Fibroblast of lung (primary cell): ENCODE measurements at regions not wholly inside any gene's neighbourhood (a gene's known extent, or its start where the extent isn't known, plus 50 kb on each side); places are given as distances from the start of the nearest gene placed in this dataset.

Experiments used
- DNase-seq, 2 donors: peaks; one replicate each; pipeline versions ENCODE4 v3.0.0 to v3.0.0-alpha.2; 2010; ENCODE audit warnings: low read depth in 2 of 2
- H2AFZ ChIP-seq: 2 replicates; pipeline ENCODE4 v1.5.1; 2012; ENCODE audit warnings: low read length, control low read depth, inconsistent platforms
- H3K27ac ChIP-seq: 2 replicates; pipeline ENCODE4 v1.5.1; 2011; ENCODE audit warnings: low read length, control low read depth; ENCODE audit not compliant: insufficient read depth
- H3K27me3 ChIP-seq: 2 replicates; pipeline ENCODE4 v1.5.1; 2011; ENCODE audit warnings: mild to moderate bottlenecking, low read length; ENCODE audit not compliant: control insufficient read depth, insufficient read depth
- H3K36me3 ChIP-seq: 2 replicates; pipeline ENCODE4 v1.5.1; 2011; ENCODE audit warnings: low read length; ENCODE audit not compliant: control insufficient read depth, insufficient read depth
- H3K4me1 ChIP-seq: 2 replicates; pipeline ENCODE4 v1.5.1; 2011; ENCODE audit warnings: low read length; ENCODE audit not compliant: control insufficient read depth, insufficient read depth; ENCODE audit errors: extremely low read depth
- H3K4me2 ChIP-seq: 2 replicates; pipeline ENCODE4 v1.5.1; 2011; ENCODE audit warnings: low read length, control low read depth; ENCODE audit not compliant: insufficient read depth; ENCODE audit errors: extremely low read depth
- H3K4me3 ChIP-seq, 4 experiments: fragments of 200-600 bp in 1 of 4; sonication (generic) in 1 of 4; replicated peaks in 1 of 4; 2 replicates each; pipeline ENCODE4 v1.5.1; 2011 to 2016; ENCODE audit warnings: low read length in 4 of 4, low read depth in 3 of 4, mild to moderate bottlenecking in 3 of 4, control low read depth in 2 of 4, inconsistent platforms in 1 of 4, mixed read lengths in 1 of 4; ENCODE audit not compliant: insufficient read depth in 1 of 4; ENCODE audit errors: control extremely low read depth in 1 of 4
- H3K79me2 ChIP-seq: 2 replicates; pipeline ENCODE4 v1.5.1; 2012; ENCODE audit warnings: mild to moderate bottlenecking, low read length, inconsistent platforms; ENCODE audit not compliant: control insufficient read depth, insufficient read depth
- H3K9ac ChIP-seq: 2 replicates; pipeline ENCODE4 v1.5.1; 2011; ENCODE audit warnings: mild to moderate bottlenecking, low read length, control low read depth; ENCODE audit not compliant: insufficient read depth
- H3K9me3 ChIP-seq: 2 replicates; pipeline ENCODE4 v1.5.1; 2012; ENCODE audit warnings: low read depth, low read length; ENCODE audit not compliant: control insufficient read depth, insufficient read depth
- H4K20me1 ChIP-seq: 2 replicates; pipeline ENCODE4 v1.5.1; 2011; ENCODE audit warnings: low read length; ENCODE audit not compliant: control insufficient read depth, insufficient read depth; ENCODE audit errors: extremely low read depth
- EZH2 ChIP-seq: IDR thresholded peaks from 2 replicates; pipeline ENCODE4 v1.5.1; 2012; ENCODE audit warnings: low read length, control low read depth, mild to moderate bottlenecking; ENCODE audit errors: missing control alignments
- TF ChIP-seq, protein P1 (sequence below), 2 donors: IDR thresholded peaks in 1 of 2; conservative IDR thresholded peaks in 1 of 2; 1 replicate in 1 of 2; 2 replicates in 1 of 2; pipeline ENCODE4 v1.5.1; 2011 to 2012; ENCODE audit warnings: low read length in 2 of 2, control low read depth in 1 of 2, inconsistent platforms in 1 of 2, low read depth in 1 of 2, mild to moderate bottlenecking in 1 of 2

- Histone ChIP-seq H3K27me3 (no peaks in the 10 kb centered on the region), H4K20me1 (no peaks in the 10 kb centered on the region), H3K36me3 (no peaks in the 10 kb centered on the region), H3K4me2 (no peak overlapping the region), H3K27ac (no peak overlapping the region), H3K9me3 (no peaks in the 10 kb centered on the region), H2AFZ (no peak overlapping the region), H3K79me2 (no peaks in the 10 kb centered on the region), H3K4me3 (no peak overlapping the region), H3K9ac (no peak overlapping the region), H3K4me1 (no peaks in the 10 kb centered on the region)
- DNase-seq = peak in 1 of 2 donors; percentile 4
- TF ChIP-seq EZH2 = no peak
- TF ChIP-seq, protein P1, sequence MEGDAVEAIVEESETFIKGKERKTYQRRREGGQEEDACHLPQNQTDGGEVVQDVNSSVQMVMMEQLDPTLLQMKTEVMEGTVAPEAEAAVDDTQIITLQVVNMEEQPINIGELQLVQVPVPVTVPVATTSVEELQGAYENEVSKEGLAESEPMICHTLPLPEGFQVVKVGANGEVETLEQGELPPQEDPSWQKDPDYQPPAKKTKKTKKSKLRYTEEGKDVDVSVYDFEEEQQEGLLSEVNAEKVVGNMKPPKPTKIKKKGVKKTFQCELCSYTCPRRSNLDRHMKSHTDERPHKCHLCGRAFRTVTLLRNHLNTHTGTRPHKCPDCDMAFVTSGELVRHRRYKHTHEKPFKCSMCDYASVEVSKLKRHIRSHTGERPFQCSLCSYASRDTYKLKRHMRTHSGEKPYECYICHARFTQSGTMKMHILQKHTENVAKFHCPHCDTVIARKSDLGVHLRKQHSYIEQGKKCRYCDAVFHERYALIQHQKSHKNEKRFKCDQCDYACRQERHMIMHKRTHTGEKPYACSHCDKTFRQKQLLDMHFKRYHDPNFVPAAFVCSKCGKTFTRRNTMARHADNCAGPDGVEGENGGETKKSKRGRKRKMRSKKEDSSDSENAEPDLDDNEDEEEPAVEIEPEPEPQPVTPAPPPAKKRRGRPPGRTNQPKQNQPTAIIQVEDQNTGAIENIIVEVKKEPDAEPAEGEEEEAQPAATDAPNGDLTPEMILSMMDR (conservative IDR thresholded peaks at IDR 0.05 in 1 of 2, IDR thresholded peaks at IDR 0.05 in 1 of 2; ENCODE audit: low read depth in 1 of 2, low read length in 2 of 2) = no peak
These were observed 418.9 kb downstream of the PRDM2 start for GRCh38 chr1:14118691-14119485.

GRCh38 chr1:14120895-14121294, 420.9 kb downstream of the PRDM2 start:
- TF ChIP-seq EZH2 = no peak
- TF ChIP-seq, protein P1 (conservative IDR thresholded peaks at IDR 0.05 in 1 of 2, IDR thresholded peaks at IDR 0.05 in 1 of 2; ENCODE audit: low read depth in 1 of 2, low read length in 2 of 2) = no peak

DNA sequence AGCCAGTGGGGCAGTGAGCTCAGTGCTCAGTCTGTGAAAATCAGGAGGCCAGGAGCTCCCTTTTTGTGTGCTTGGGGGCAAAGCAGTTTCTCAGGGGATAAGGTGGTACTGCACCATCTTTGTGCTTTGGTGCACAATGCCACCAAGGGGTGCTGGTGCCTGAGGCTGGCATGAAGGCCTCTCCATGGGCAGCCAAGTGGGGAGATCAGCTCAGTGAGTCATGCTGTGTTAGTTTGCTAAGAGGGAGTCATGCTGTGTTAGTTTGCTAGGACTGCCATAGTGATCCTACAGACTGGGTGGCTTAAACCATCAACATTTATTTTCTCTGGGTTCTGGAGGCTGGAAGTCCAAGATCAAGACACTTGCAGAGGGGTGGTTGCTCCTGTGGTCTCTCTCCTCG, 428.1 kb downstream of the PRDM2 start:
- no peaks in the 10 kb centered on the region for H3K27me3 ChIP-seq
- H3K4me1 ChIP-seq = no peaks in the 10 kb centered on the region
- H3K9ac ChIP-seq = no peak overlapping the region
- H2AFZ ChIP-seq = no peak overlapping the region
- H3K4me2 ChIP-seq = no peak overlapping the region
- TF ChIP-seq EZH2 = no peak
- TF ChIP-seq, protein P1 (conservative IDR thresholded peaks at IDR 0.05 in 1 of 2, IDR thresholded peaks at IDR 0.05 in 1 of 2; ENCODE audit: low read depth in 1 of 2, low read length in 2 of 2) = no peak
- no peak overlapping the region for H3K27ac ChIP-seq
- no peaks in the 10 kb centered on the region for H3K36me3 ChIP-seq
- no peaks in the 10 kb centered on the region for H4K20me1 ChIP-seq
- H3K9me3 ChIP-seq = no peaks in the 10 kb centered on the region
- H3K79me2 ChIP-seq = no peaks in the 10 kb centered on the region
- no peak for DNase-seq
- no peak overlapping the region for H3K4me3 ChIP-seq

More at GRCh38 chr1:14120895-14121294, 420.9 kb downstream of the PRDM2 start:
- no peaks in the 10 kb centered on the region for H3K36me3 ChIP-seq
- no peak overlapping the region for H3K9ac ChIP-seq
- no peak overlapping the region for H3K4me2 ChIP-seq
- H2AFZ ChIP-seq = no peak overlapping the region
- no peaks in the 10 kb centered on the region for H3K9me3 ChIP-seq
- H3K4me1 ChIP-seq = no peaks in the 10 kb centered on the region
- no peaks in the 10 kb centered on the region for H3K79me2 ChIP-seq
- no peak for DNase-seq
- H3K4me3 ChIP-seq = no peak overlapping the region
- H3K27me3 ChIP-seq = no peaks in the 10 kb centered on the region
- no peak overlapping the region for H3K27ac ChIP-seq
- H4K20me1 ChIP-seq = no peaks in the 10 kb centered on the region
